Natural killer cell (primary cell): ENCODE measurements at regions not wholly inside any gene's neighbourhood (a gene's known extent, or its start where the extent isn't known, plus 50 kb on each side); places are given as distances from the start of the nearest gene placed in this dataset.

Experiments
- ATAC-seq, 3 donors: fragments of 150-1000 bp in 2 of 3; fragments of 200-7000 bp in 1 of 3; cut with Tn5 transposase; 1 replicate in 1 of 3; 2 replicates in 2 of 3; pipeline ENCODE4 v1.10.0; 2021; ENCODE audit warnings: mild to moderate bottlenecking in 2 of 3, moderate library complexity in 2 of 3
- DNase-seq, 2 donors: peaks; one replicate each; pipeline versions ENCODE4 v3.0.0 to v3.0.0-alpha.2; 2013 to 2021; ENCODE audit warnings: mixed read lengths in 1 of 2
- H3K27ac ChIP-seq: one replicate; pipeline ENCODE4 v1.5.1; 2013; ENCODE audit warnings: mild to moderate bottlenecking, low read length
- H3K27me3 ChIP-seq: one replicate; pipeline ENCODE4 v1.6.1; 2013; ENCODE audit warnings: low read length; ENCODE audit not compliant: control insufficient read depth, insufficient read depth
- H3K36me3 ChIP-seq: one replicate; pipeline ENCODE4 v1.6.1; 2013; ENCODE audit warnings: low read length; ENCODE audit not compliant: control insufficient read depth, insufficient read depth
- H3K4me1 ChIP-seq: one replicate; pipeline ENCODE4 v1.6.1; 2013; ENCODE audit warnings: low read length; ENCODE audit not compliant: control insufficient read depth, insufficient read depth
- H3K4me3 ChIP-seq: one replicate; pipeline ENCODE4 v1.5.1; 2013; ENCODE audit warnings: low read length
- H3K9me3 ChIP-seq: one replicate; pipeline ENCODE4 v1.6.1; 2013; ENCODE audit warnings: low read length; ENCODE audit not compliant: control insufficient read depth, insufficient read depth
- H3K27ac Mint-ChIP-seq, 2 donors: one replicate each; pipeline ENCODE4 v1.8.0; 2022; ENCODE audit warnings: mild to moderate bottlenecking in 2 of 2, mixed read lengths in 2 of 2, moderate library complexity in 1 of 2
- H3K27me3 Mint-ChIP-seq, 2 donors: one replicate each; pipeline ENCODE4 v1.8.0; 2022; ENCODE audit warnings: low read depth in 2 of 2, mixed read lengths in 2 of 2
- H3K36me3 Mint-ChIP-seq: one replicate; pipeline ENCODE4 v1.8.0; 2022; ENCODE audit warnings: mixed read lengths
- H3K4me1 Mint-ChIP-seq, 2 donors: one replicate each; pipeline ENCODE4 v1.8.0; 2022; ENCODE audit warnings: mixed read lengths in 2 of 2
- H3K4me3 Mint-ChIP-seq: one replicate; pipeline ENCODE4 v1.8.0; 2022; ENCODE audit warnings: mild to moderate bottlenecking, moderate library complexity, mixed read lengths
- H3K9me3 Mint-ChIP-seq, 2 donors: one replicate each; pipeline ENCODE4 v1.8.0; 2022; ENCODE audit warnings: mixed read lengths in 2 of 2
- WGBS: methylation state at CpG from one replicate; pipeline ENCODE4 v1.1.7; 2013; ENCODE audit warnings: missing lambda C conversion rate; ENCODE audit not compliant: insufficient coverage; 5-methylcytosine and 5-hydroxymethylcytosine counted together
- intact Hi-C: fragments of 100-400 bp; cut with micrococcal nuclease; formaldehyde crosslinking; loops from one replicate; pipeline ENCODE4 v1.14.2; 2022
- TF ChIP-seq, protein P1 (sequence below): fragments of 200-600 bp; IDR thresholded peaks from one replicate; pipeline ENCODE4 v1.8.0; 2022; ENCODE audit warnings: antibody characterized with exemption

DNA sequence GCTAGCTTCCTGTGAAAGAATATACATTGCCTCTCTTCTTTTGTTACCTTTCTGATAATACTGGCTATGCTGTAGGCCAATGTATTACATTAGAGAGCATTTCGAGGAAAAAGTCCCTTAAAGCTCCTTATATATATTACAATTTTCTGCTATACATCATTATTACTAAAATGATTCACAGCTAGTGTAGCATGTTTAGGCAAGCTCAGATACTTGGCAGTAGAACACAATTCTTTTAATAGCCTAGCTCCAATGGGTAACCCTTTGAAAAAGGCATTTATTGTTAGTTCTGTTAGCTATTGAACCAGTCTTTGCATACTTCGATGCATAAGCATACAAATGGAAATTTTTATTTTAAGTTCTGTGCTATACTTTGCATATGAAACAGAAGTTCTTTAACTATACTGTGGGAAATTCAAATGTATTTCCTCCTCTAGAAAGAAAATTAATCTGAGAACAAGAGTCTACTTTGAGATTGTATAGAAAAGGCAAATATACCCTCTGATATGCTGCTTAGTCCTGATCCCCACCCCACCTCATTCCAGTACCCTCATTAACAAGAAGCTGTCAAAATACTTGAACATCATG, 55.6 kb upstream of the SKAP2 start:
- no peaks in the 10 kb centered on the region for H3K9me3 ChIP-seq

DNA sequence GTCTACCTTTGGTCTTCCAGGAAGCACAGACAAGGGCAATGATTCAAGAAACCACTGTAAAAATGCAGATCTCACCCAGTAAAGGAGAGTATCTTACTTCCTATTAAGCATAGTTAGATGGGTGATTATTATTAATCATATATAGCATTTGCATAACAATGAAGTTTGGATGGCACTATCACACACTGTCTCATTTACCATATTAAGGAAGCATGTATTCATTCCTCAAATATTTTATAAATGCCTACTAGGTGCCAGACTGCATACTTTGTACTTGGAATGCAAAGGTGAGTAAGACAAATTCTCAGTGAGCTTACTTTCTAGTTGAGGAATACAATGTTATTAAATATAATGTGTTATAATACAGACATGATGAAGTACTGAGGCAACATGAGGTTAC, 53.9 kb upstream of the SKAP2 start:
- Mint-ChIP-seq H3K27me3 (peaks cover 15 to 35% of the 10 kb centered on the region in 2 donors), H3K27ac (no peak overlapping the region), H3K9me3 (no peaks in the 10 kb centered on the region), H3K4me3 (no peak overlapping the region), H3K4me1 (no peaks in the 10 kb centered on the region), H3K36me3 (no peaks in the 10 kb centered on the region)
- Histone ChIP-seq H3K9me3 (no peaks in the 10 kb centered on the region), H3K36me3 (no peaks in the 10 kb centered on the region), H3K27ac (no peak overlapping the region), H3K27me3 (no peaks in the 10 kb centered on the region), H3K4me3 (no peak overlapping the region), H3K4me1 (no peaks in the 10 kb centered on the region)
- TF ChIP-seq, protein P1, sequence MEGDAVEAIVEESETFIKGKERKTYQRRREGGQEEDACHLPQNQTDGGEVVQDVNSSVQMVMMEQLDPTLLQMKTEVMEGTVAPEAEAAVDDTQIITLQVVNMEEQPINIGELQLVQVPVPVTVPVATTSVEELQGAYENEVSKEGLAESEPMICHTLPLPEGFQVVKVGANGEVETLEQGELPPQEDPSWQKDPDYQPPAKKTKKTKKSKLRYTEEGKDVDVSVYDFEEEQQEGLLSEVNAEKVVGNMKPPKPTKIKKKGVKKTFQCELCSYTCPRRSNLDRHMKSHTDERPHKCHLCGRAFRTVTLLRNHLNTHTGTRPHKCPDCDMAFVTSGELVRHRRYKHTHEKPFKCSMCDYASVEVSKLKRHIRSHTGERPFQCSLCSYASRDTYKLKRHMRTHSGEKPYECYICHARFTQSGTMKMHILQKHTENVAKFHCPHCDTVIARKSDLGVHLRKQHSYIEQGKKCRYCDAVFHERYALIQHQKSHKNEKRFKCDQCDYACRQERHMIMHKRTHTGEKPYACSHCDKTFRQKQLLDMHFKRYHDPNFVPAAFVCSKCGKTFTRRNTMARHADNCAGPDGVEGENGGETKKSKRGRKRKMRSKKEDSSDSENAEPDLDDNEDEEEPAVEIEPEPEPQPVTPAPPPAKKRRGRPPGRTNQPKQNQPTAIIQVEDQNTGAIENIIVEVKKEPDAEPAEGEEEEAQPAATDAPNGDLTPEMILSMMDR: no peak
- DNase-seq (no peak), ATAC-seq (no peak)
- intact Hi-C loops: no loop called here

More for the DNA sequence above, 55.6 kb upstream of the SKAP2 start:
- no peaks in the 10 kb centered on the region for H3K9me3 Mint-ChIP-seq
- TF ChIP-seq, protein P1: no peak
- H3K27me3 ChIP-seq: no peaks in the 10 kb centered on the region
- ATAC-seq (no peak), DNase-seq (no peak)
- no CpG with 5 or more reads among the region's 2 CpGs for WGBS
- no peaks in the 10 kb centered on the region for H3K36me3 ChIP-seq
- no peak overlapping the region for H3K27ac Mint-ChIP-seq
- H3K27me3 Mint-ChIP-seq: peaks cover 12 to 35% of the 10 kb centered on the region in 2 donors
- no peak overlapping the region for H3K4me3 Mint-ChIP-seq
- H3K27ac ChIP-seq: no peak overlapping the region
- no peaks in the 10 kb centered on the region for H3K4me1 Mint-ChIP-seq
- intact Hi-C loops: no loop called here
- no peaks in the 10 kb centered on the region for H3K4me1 ChIP-seq
- no peaks in the 10 kb centered on the region for H3K36me3 Mint-ChIP-seq
- no peak overlapping the region for H3K4me3 ChIP-seq

GRCh38 chr7:26916779-26917320, 52.5 kb upstream of the SKAP2 start:
- Mint-ChIP-seq H3K4me1 (no peaks in the 10 kb centered on the region), H3K36me3 (no peaks in the 10 kb centered on the region), H3K27ac (no peak overlapping the region), H3K9me3 (no peaks in the 10 kb centered on the region), H3K4me3 (no peak overlapping the region), H3K27me3 (peaks cover 15 to 33% of the 10 kb centered on the region in 2 donors)
- Histone ChIP-seq H3K9me3 (no peaks in the 10 kb centered on the region), H3K4me3 (no peak overlapping the region), H3K4me1 (no peaks in the 10 kb centered on the region), H3K27ac (no peak overlapping the region), H3K27me3 (no peaks in the 10 kb centered on the region), H3K36me3 (no peaks in the 10 kb centered on the region)
- intact Hi-C loops: no loop called here
- WGBS: no CpG with 5 or more reads among the region's 3 CpGs
- TF ChIP-seq, protein P1: no peak
- ATAC-seq: no peak
- DNase-seq: no peak

DNA sequence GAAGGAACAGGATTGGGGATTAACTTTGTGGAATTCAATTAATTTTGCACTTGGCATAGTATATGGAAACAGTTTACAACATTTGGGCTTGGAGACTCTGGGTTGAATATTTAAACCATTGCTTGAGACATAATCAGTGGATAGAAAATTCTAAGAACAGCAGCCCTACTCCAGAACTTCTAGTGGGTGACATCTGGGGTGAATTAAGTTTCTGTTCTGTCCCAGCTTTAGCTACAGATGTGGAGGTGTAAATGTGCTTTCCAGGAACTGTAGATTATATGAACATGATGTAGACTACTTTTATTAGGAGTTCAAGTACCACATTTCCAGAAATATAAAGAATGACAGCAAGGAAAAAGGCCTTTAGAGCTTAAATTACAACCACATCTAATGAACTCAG, 51.9 kb upstream of the SKAP2 start:
- Histone ChIP-seq H3K4me1 (no peaks in the 10 kb centered on the region), H3K36me3 (no peaks in the 10 kb centered on the region), H3K27ac (no peak overlapping the region), H3K27me3 (no peaks in the 10 kb centered on the region), H3K4me3 (no peak overlapping the region), H3K9me3 (no peaks in the 10 kb centered on the region)
- H3K9me3 Mint-ChIP-seq: no peaks in the 10 kb centered on the region
- no peak overlapping the region for H3K4me3 Mint-ChIP-seq
- no peak overlapping the region for H3K27ac Mint-ChIP-seq
- DNase-seq (no peak), ATAC-seq (no peak)
- H3K27me3 Mint-ChIP-seq: peaks cover 15 to 28% of the 10 kb centered on the region in 2 donors
- H3K36me3 Mint-ChIP-seq: no peaks in the 10 kb centered on the region
- TF ChIP-seq, protein P1: no peak
- H3K4me1 Mint-ChIP-seq: no peaks in the 10 kb centered on the region
- intact Hi-C loops: no loop called here
